OCI-LY7 (cell line): ENCODE measurements at regions not wholly inside any gene's neighbourhood (a gene's known extent, or its start where the extent isn't known, plus 50 kb on each side); places are given as distances from the start of the nearest gene placed in this dataset.

Source experiments
- BruUV-seq: library from RNA; stranded (reverse); fragments of 400-500 nt; replicated peaks from 2 replicates; lab custom pipeline; 2021; lab: Mats Ljungman, UMichigan
- CTCF ChIA-PET: fragments of 300-600 bp; sonication (Branson Sonifier 250); formaldehyde crosslinking; loops from one replicate; lab custom pipeline; 2022; ENCODE audit warnings: antibody characterized with exemption; ENCODE audit not compliant: unreplicated experiment; lab: Charles Lee
- POLR2A ChIA-PET: fragments of 300-600 bp; sonication (Branson Sonifier 250); formaldehyde crosslinking; loops from one replicate; lab custom pipeline; 2022; ENCODE audit warnings: antibody characterized with exemption; lab: Charles Lee
- DNase-seq: peaks from one replicate; pipeline ENCODE4 v3.0.0-alpha.2; 2015; ENCODE audit warnings: low spot score
- H2AFZ ChIP-seq: fragments of 200-600 bp; sonication (generic), shearing (Covaris generic); 2 replicates; pipeline ENCODE4 v1.6.1; 2014; ENCODE audit warnings: mild to moderate bottlenecking, antibody characterized with exemption, low read length, moderate library complexity
- H3K27ac ChIP-seq: fragments of 200-600 bp; sonication (generic); 2 replicates; pipeline ENCODE4 v1.5.1; 2014; ENCODE audit warnings: mixed run types, low read depth, mild to moderate bottlenecking, moderate library complexity, low read length, inconsistent platforms; ENCODE audit not compliant: poor library complexity, severe bottlenecking
- H3K36me3 ChIP-seq: fragments of 200-600 bp; sonication (generic); 2 replicates; pipeline ENCODE4 v1.6.1; 2014; ENCODE audit warnings: mild to moderate bottlenecking, antibody characterized with exemption, low read length, moderate library complexity, mixed read lengths; ENCODE audit not compliant: insufficient read depth
- H3K4me1 ChIP-seq: fragments of 200-600 bp; sonication (generic); 2 replicates; pipeline ENCODE4 v1.5.1; 2014; ENCODE audit warnings: mild to moderate bottlenecking, low read length; ENCODE audit not compliant: insufficient read depth, poor library complexity, severe bottlenecking
- H3K4me2 ChIP-seq: fragments of 200-600 bp; sonication (generic); 2 replicates; pipeline ENCODE4 v1.6.1; 2014; ENCODE audit warnings: mild to moderate bottlenecking, low read length
- H3K4me3 ChIP-seq: fragments of 200-600 bp; sonication (generic); 2 replicates; pipeline ENCODE4 v1.5.1; 2014; ENCODE audit warnings: mild to moderate bottlenecking, low read depth, low read length; ENCODE audit not compliant: poor library complexity, severe bottlenecking
- H3K79me2 ChIP-seq: fragments of 200-600 bp; sonication (generic); 2 replicates; pipeline ENCODE4 v1.6.1; 2016; ENCODE audit warnings: low read depth, mild to moderate bottlenecking, low read length, moderate library complexity, mixed read lengths; ENCODE audit not compliant: insufficient read depth
- H3K9me2 ChIP-seq: fragments of 200-600 bp; sonication (generic); 2 replicates; pipeline ENCODE4 v1.6.1; 2016; ENCODE audit warnings: mild to moderate bottlenecking, low read length, mixed read lengths; ENCODE audit not compliant: insufficient read depth
- H3K9me3 ChIP-seq: fragments of 200-600 bp; sonication (generic); 2 replicates; pipeline ENCODE4 v1.6.1; 2014; ENCODE audit warnings: mild to moderate bottlenecking, mixed run types, low read length, mixed read lengths
- H4K20me1 ChIP-seq: fragments of 200-600 bp; sonication (generic); 2 replicates; pipeline ENCODE4 v1.6.1; 2014; ENCODE audit warnings: mild to moderate bottlenecking, antibody characterized with exemption, low read length, moderate library complexity, mixed read lengths; ENCODE audit not compliant: insufficient read depth
- EZH2phosphoT487 ChIP-seq: fragments of 200-600 bp; sonication (generic); IDR thresholded peaks from 2 replicates; pipeline ENCODE4 v1.6.1; 2018; ENCODE audit warnings: low read depth, borderline replicate concordance, mild to moderate bottlenecking, mixed run types, antibody characterized with exemption, low read length, moderate library complexity, mixed read lengths
- intact Hi-C: fragments of 100-400 bp; cut with micrococcal nuclease; formaldehyde crosslinking; loops from one replicate; pipeline ENCODE4 v1.10.0; 2022; ENCODE audit not compliant: unreplicated experiment
- TF ChIP-seq, protein P1 (sequence below): fragments of 200-600 bp; sonication (generic); conservative IDR thresholded peaks from 2 replicates; pipeline ENCODE4 v1.5.1; 2014; ENCODE audit warnings: mild to moderate bottlenecking, antibody characterized with exemption, low read length, moderate library complexity, mixed read lengths

DNA sequence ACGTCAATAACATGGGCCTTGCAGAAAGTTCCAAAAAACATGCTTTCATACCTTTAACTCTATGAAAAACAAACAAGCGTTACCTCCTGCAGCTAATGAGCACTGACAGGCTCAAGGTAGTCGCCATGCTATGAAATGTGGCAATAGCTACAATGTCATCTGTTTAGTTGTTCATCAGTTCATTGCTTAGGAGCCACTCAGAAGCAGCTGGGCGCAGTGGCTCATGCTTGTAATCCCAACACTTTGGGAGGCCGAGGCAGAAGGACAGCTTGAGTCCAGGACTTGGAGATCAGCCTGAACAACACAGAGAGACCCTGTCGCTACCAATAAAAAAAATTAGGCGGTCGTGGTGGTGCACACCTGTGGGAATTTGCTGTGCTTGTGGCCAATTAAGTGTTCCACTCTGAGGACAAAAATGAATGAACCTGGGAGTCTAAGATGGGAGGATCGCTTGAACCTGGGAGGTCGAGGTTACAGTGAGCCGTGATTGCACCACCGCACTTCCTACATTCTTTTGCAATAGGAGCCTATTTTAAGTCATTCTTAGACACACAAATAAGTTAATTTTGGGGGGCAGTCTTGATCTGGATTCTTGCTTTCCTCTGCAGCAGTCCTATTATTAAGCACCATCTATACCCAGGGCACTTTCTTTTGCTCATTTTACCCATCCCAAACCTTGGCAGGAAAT is 276.2 kb upstream of the KLF14 start:
- H3K36me3 ChIP-seq: peaks cover 4% of the 10 kb centered on the region
- POLR2A ChIA-PET: no interaction called here
- TF ChIP-seq, protein P1, sequence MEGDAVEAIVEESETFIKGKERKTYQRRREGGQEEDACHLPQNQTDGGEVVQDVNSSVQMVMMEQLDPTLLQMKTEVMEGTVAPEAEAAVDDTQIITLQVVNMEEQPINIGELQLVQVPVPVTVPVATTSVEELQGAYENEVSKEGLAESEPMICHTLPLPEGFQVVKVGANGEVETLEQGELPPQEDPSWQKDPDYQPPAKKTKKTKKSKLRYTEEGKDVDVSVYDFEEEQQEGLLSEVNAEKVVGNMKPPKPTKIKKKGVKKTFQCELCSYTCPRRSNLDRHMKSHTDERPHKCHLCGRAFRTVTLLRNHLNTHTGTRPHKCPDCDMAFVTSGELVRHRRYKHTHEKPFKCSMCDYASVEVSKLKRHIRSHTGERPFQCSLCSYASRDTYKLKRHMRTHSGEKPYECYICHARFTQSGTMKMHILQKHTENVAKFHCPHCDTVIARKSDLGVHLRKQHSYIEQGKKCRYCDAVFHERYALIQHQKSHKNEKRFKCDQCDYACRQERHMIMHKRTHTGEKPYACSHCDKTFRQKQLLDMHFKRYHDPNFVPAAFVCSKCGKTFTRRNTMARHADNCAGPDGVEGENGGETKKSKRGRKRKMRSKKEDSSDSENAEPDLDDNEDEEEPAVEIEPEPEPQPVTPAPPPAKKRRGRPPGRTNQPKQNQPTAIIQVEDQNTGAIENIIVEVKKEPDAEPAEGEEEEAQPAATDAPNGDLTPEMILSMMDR: no peak
- no peak for TF ChIP-seq EZH2phosphoT487
- H3K9me2 ChIP-seq: no peaks in the 10 kb centered on the region
- H2AFZ ChIP-seq: no peak overlapping the region
- no peaks in the 10 kb centered on the region for H3K9me3 ChIP-seq
- intact Hi-C loops: no loop called here
- CTCF ChIA-PET: no interaction called here
- no peak overlapping the region for H3K4me3 ChIP-seq
- peaks cover 13% of the 10 kb centered on the region; the same call in 1 of the 2 replicates for H3K79me2 ChIP-seq
- peaks cover 31% of the 10 kb centered on the region for H3K4me1 ChIP-seq
- peaks cover 4% of the 10 kb centered on the region; the same call in 1 of the 2 replicates for H4K20me1 ChIP-seq
- DNase-seq: no peak
- no TSS peak for BruUV-seq
- no peak overlapping the region; the same call in 1 of the 2 replicates for H3K4me2 ChIP-seq
- H3K27ac ChIP-seq: no peak overlapping the region

DNA sequence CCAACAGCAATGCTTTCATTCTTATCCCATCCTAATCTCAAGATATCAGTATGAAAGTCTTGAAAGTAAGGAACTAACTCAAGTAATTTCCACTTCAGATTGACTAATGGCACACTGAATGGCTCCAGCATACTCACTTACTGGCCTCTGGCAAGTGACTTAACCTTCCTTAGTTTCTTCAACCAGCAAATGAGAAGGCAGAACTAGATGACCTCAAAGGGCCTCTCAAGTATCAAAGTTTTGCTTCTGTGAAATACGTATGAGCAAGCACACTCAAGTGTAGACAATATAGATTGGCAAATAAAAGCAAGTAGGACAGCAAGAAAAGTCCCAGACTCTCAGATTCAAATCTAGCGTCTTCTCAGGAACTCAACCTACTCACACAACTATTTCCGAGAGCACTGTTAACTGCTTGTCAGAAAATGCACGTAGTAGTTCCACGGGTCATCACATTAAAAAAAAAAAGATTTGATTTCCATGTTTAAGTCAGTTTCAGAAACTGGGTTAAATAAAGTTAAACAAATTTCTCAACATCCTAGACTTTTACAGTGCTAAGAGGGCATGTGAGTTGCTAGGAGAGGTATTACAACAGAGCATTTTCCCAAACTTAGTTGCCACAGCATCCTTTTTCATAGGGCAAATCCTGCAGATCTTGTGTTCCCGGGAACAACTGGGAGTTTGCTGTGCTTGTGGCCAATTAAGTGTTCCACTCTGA is 276.9 kb upstream of the KLF14 start:
- no TSS peak for BruUV-seq
- peak overlapping the region; percentile 32 for H3K4me2 ChIP-seq
- CTCF ChIA-PET: no interaction called here
- peaks cover 4% of the 10 kb centered on the region; the same call in 1 of the 2 replicates for H4K20me1 ChIP-seq
- no peak overlapping the region for H2AFZ ChIP-seq
- intact Hi-C loops: no loop called here
- H3K36me3 ChIP-seq: no peaks in the 10 kb centered on the region
- no peaks in the 10 kb centered on the region for H3K9me3 ChIP-seq
- DNase-seq: no peak
- H3K4me1 ChIP-seq: peaks cover 31% of the 10 kb centered on the region
- no peak overlapping the region for H3K27ac ChIP-seq
- no peak overlapping the region for H3K4me3 ChIP-seq
- peaks cover 13% of the 10 kb centered on the region; the same call in 1 of the 2 replicates for H3K79me2 ChIP-seq
- POLR2A ChIA-PET: no interaction called here
- H3K9me2 ChIP-seq: no peaks in the 10 kb centered on the region
- TF ChIP-seq, protein P1: no peak
- TF ChIP-seq EZH2phosphoT487: no peak

DNA sequence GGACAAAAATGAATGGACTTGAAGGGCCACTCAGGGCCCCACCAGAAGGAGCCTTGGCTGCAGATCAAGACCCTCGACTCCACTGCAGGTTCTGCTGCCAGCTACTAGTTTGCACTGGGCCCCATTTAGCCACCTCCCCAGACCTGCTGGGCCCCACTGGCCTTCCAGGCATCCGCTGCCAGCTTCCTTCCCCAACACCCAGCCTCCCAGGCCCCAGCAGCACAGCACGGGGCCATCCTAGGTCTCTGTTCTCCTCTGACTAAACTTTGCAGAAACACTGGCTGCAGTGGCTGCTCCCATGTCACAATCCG is 277.4 kb upstream of the KLF14 start:
- peak overlapping the region; percentile 32 for H3K4me2 ChIP-seq
- H3K36me3 ChIP-seq: no peaks in the 10 kb centered on the region
- ChIA-PET CTCF (no interaction called here), POLR2A (no interaction called here)
- peaks cover 4% of the 10 kb centered on the region; the same call in 1 of the 2 replicates for H4K20me1 ChIP-seq
- no peaks in the 10 kb centered on the region for H3K9me3 ChIP-seq
- no TSS peak for BruUV-seq
- peaks cover 10% of the 10 kb centered on the region; the same call in 1 of the 2 replicates for H3K79me2 ChIP-seq
- H3K9me2 ChIP-seq: no peaks in the 10 kb centered on the region
- no peak for DNase-seq
- no peak overlapping the region for H3K4me3 ChIP-seq
- no peak overlapping the region for H3K27ac ChIP-seq
- TF ChIP-seq, protein P1: no peak
- TF ChIP-seq EZH2phosphoT487: no peak
- peaks cover 31% of the 10 kb centered on the region for H3K4me1 ChIP-seq
- no peak overlapping the region for H2AFZ ChIP-seq
- intact Hi-C loops: no loop called here
